ENCODE measurements at regions not wholly inside any gene's neighbourhood (a gene's known extent, or its start where the extent isn't known, plus 50 kb on each side); places are given as distances from the start of the nearest gene placed in this dataset.

- no peak overlapping the region for H3K4me2 ChIP-seq
- H3K27me3 ChIP-seq (ENCODE audit: insufficient read depth, low read depth): no peaks in the 10 kb centered on the region
- no TSS peak for BruUV-seq (replicated peaks)
- ChIA-PET POLR2A (ENCODE audit: unreplicated experiment) (no interaction called here), CTCF (no interaction called here)
- no peaks in the 10 kb centered on the region for H4K20me1 ChIP-seq (ENCODE audit: insufficient read depth)
- H2AFZ ChIP-seq: no peak overlapping the region
- H3K4me1 ChIP-seq (replicated peaks; ENCODE audit: insufficient read depth): no peaks in the 10 kb centered on the region
- no peaks in the 10 kb centered on the region for H3K9me2 ChIP-seq (ENCODE audit: insufficient read depth)
- no peaks in the 10 kb centered on the region for H3F3A ChIP-seq (ENCODE audit: insufficient read depth, low read depth)
- H3K79me2 ChIP-seq (ENCODE audit: low read depth): no peaks in the 10 kb centered on the region
- no peak for TF ChIP-seq EZH2 (IDR thresholded peaks at IDR 0.05; ENCODE audit: low read depth)
- H3K9me3 ChIP-seq (ENCODE audit: insufficient read depth, low read depth): no peaks in the 10 kb centered on the region
- no peak overlapping the region for H3K4me3 ChIP-seq
- no peaks in the 10 kb centered on the region for H3K36me3 ChIP-seq (ENCODE audit: low read depth)
- intact Hi-C loops (cut with micrococcal nuclease; ENCODE audit: unreplicated experiment): no loop called here
- DNase-seq: no peak
- no peak overlapping the region for H3K27ac ChIP-seq
Observed at GRCh38 chr2:128477026-128477820, 158.6 kb upstream of the HS6ST1 start.

DNA sequence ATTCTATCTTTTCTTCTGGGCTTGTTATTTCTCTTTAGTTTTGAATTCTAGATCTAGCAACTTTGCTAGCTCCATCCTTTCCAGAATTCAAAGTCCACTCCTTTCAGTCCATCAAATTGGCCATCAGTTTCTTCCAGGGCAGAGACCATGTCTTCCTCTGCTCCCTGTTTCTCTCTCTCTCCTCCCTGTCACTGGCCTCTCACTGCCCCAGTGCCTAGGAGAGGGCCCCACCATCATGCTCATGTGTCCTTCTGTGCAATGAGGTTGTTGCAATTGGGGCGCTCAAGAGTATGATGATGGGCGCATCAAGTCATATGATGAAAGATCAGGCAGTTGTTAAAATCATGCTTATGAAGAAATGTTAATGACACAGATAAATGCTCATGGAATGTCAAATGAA is 159.2 kb upstream of the HS6ST1 start:
- intact Hi-C loops (cut with micrococcal nuclease; ENCODE audit: unreplicated experiment): no loop called here
- H3K9me2 ChIP-seq (ENCODE audit: insufficient read depth): no peaks in the 10 kb centered on the region
- no peaks in the 10 kb centered on the region for H3F3A ChIP-seq (ENCODE audit: insufficient read depth, low read depth)
- BruUV-seq (replicated peaks): no TSS peak
- H3K9me3 ChIP-seq (ENCODE audit: insufficient read depth, low read depth): no peaks in the 10 kb centered on the region
- DNase-seq: no peak
- no peak overlapping the region for H3K4me3 ChIP-seq
- H3K27ac ChIP-seq: no peak overlapping the region
- POLR2A ChIA-PET (ENCODE audit: unreplicated experiment): no interaction called here
- no peaks in the 10 kb centered on the region for H3K27me3 ChIP-seq (ENCODE audit: insufficient read depth, low read depth)
- no peaks in the 10 kb centered on the region for H3K4me1 ChIP-seq (replicated peaks; ENCODE audit: insufficient read depth)
- no peak overlapping the region for H2AFZ ChIP-seq
- CTCF ChIA-PET: no interaction called here
- TF ChIP-seq, protein P1, sequence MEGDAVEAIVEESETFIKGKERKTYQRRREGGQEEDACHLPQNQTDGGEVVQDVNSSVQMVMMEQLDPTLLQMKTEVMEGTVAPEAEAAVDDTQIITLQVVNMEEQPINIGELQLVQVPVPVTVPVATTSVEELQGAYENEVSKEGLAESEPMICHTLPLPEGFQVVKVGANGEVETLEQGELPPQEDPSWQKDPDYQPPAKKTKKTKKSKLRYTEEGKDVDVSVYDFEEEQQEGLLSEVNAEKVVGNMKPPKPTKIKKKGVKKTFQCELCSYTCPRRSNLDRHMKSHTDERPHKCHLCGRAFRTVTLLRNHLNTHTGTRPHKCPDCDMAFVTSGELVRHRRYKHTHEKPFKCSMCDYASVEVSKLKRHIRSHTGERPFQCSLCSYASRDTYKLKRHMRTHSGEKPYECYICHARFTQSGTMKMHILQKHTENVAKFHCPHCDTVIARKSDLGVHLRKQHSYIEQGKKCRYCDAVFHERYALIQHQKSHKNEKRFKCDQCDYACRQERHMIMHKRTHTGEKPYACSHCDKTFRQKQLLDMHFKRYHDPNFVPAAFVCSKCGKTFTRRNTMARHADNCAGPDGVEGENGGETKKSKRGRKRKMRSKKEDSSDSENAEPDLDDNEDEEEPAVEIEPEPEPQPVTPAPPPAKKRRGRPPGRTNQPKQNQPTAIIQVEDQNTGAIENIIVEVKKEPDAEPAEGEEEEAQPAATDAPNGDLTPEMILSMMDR (conservative IDR thresholded peaks at IDR 0.05): no peak
- no peak for TF ChIP-seq EZH2 (IDR thresholded peaks at IDR 0.05; ENCODE audit: low read depth)
- no peak overlapping the region for H3K4me2 ChIP-seq
- H4K20me1 ChIP-seq (ENCODE audit: insufficient read depth): no peaks in the 10 kb centered on the region
- H3K36me3 ChIP-seq (ENCODE audit: low read depth): no peaks in the 10 kb centered on the region
- no peaks in the 10 kb centered on the region for H3K79me2 ChIP-seq (ENCODE audit: low read depth)

- ChIA-PET CTCF (no interaction called here), POLR2A (ENCODE audit: unreplicated experiment) (no interaction called here)
- no TSS peak for BruUV-seq (replicated peaks)
- H3K4me3 ChIP-seq: no peak overlapping the region
- no peak overlapping the region for H3K4me2 ChIP-seq
- H3K9me3 ChIP-seq (ENCODE audit: insufficient read depth, low read depth): no peaks in the 10 kb centered on the region
- intact Hi-C loops (cut with micrococcal nuclease; ENCODE audit: unreplicated experiment): loop anchor here (5.0 kb wide), 1 partner anchor 164 kb away; no protein-coding TSS in a partner anchor
- H4K20me1 ChIP-seq (ENCODE audit: insufficient read depth): no peaks in the 10 kb centered on the region
- H2AFZ ChIP-seq: no peak overlapping the region
- H3K79me2 ChIP-seq (ENCODE audit: low read depth): no peaks in the 10 kb centered on the region
- H3K9me2 ChIP-seq (ENCODE audit: insufficient read depth): no peaks in the 10 kb centered on the region
- no peaks in the 10 kb centered on the region for H3K27me3 ChIP-seq (ENCODE audit: insufficient read depth, low read depth)
- H3K27ac ChIP-seq: no peak overlapping the region
- no peak for TF ChIP-seq EZH2 (IDR thresholded peaks at IDR 0.05; ENCODE audit: low read depth)
- TF ChIP-seq, protein P1 (conservative IDR thresholded peaks at IDR 0.05): no peak
- no peak for DNase-seq
- H3K4me1 ChIP-seq (replicated peaks; ENCODE audit: insufficient read depth): peaks cover 33% of the 10 kb centered on the region
- no peaks in the 10 kb centered on the region for H3K36me3 ChIP-seq (ENCODE audit: low read depth)
- H3F3A ChIP-seq (ENCODE audit: insufficient read depth, low read depth): peaks cover 23% of the 10 kb centered on the region
Observed at GRCh38 chr2:128485761-128486639, 167.3 kb upstream of the HS6ST1 start.
